Psoas muscle (tissue), 7 donors: ENCODE measurements at regions not wholly inside any gene's neighbourhood (a gene's known extent, or its start where the extent isn't known, plus 50 kb on each side); places are given as distances from the start of the nearest gene placed in this dataset.

Experiments used
- ATAC-seq, 4 donors: fragments of 200-7000 bp; cut with Tn5 transposase; one replicate each; pipeline ENCODE4 v1.9.1; 2020; ENCODE audit warnings: moderate library complexity in 3 of 4, mild to moderate bottlenecking in 2 of 4
- DNase-seq, 2 donors: peaks; one replicate each; pipeline ENCODE4 v3.0.0-alpha.2; 2020
- H3K27ac ChIP-seq: fragments of 200-600 bp; one replicate; pipeline ENCODE4 v1.8.0; 2022
- H3K27me3 ChIP-seq, 3 donors: fragments of 200-600 bp in 1 of 3; one replicate each; pipeline versions ENCODE4 v1.6.1 to v1.8.0; 2013 to 2022; ENCODE audit warnings: low read length in 2 of 3, mild to moderate bottlenecking in 2 of 3, moderate library complexity in 1 of 3; ENCODE audit not compliant: insufficient read depth in 3 of 3
- H3K36me3 ChIP-seq, 2 donors: fragments of 200-600 bp in 1 of 2; one replicate each; pipeline versions ENCODE4 v1.6.1 to v1.8.0; 2013 to 2022; ENCODE audit warnings: low read depth in 1 of 2, mild to moderate bottlenecking in 1 of 2, moderate library complexity in 1 of 2; ENCODE audit not compliant: insufficient read depth in 1 of 2
- H3K4me1 ChIP-seq: fragments of 200-600 bp; one replicate; pipeline ENCODE4 v1.8.0; 2022
- H3K4me3 ChIP-seq: fragments of 200-600 bp; one replicate; pipeline ENCODE4 v1.8.0; 2022; ENCODE audit warnings: mild to moderate bottlenecking
- H3K9me3 ChIP-seq: fragments of 200-600 bp; one replicate; pipeline ENCODE4 v1.8.0; 2022
- WGBS, 3 donors: extraction: QIAGEN DNeasy Blood & Tissue Kit; methylation state at CpG; one replicate each; pipeline versions ENCODE4 v1.1.6 to v1.1.7; 2013; 5-methylcytosine and 5-hydroxymethylcytosine counted together
- intact Hi-C, 2 donors: fragments of 100-400 bp; cut with DNase I; formaldehyde crosslinking; loops; one replicate each; pipeline versions ENCODE4 v1.11.0 to v1.14.2; 2022
- TF ChIP-seq, protein P1 (sequence below): fragments of 200-600 bp; IDR thresholded peaks from one replicate; pipeline ENCODE4 v1.8.0; 2022; ENCODE audit warnings: antibody characterized with exemption
- donor health status: healthy with polysubstance abuse.
- donor health status: DM: no; HTN: no; CAD: no; lungs with moderate emphysema.
- donor health status: Bipolar disorder and iron deficiency.
- donor health status: healthy.
- donor health status: DM: yes; HTN: yes; CAD: no.
- donor health status: DM: no; HTN: no; CAD: no.
- donor health status: DM: yes; HTN: yes; CAD: no.

DNA sequence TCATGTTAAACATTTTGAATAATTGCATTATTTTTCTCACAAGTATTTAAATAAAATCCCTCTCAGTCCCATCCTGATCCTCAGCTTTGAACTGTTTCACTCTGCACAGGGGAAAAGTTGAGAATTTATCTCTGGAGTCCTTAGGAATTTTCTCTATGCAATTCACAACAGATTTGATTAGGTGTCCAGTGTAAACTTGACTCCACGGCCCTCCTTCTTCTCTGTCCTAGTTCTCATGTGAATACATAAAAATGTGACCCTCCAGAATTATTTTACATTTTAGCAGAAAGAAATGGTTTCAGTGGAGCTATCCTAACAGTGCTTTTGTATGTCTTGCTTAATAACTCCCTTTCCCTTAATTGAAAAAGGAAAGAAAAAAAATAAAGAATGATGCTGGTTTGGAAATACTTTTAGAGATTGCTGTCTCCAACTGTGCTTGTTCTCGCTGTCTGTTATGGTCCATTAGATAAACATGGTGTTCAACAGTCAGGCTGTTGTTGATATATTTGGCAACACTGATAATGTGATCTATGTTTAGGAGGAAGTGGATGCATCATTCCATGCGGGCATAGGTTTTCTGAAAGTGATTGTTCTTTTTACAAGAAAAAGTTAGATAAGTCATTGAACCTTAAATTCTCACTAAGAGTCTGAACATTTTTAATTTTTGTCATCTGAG, 599.4 kb upstream of the CITED2 start:
- Histone ChIP-seq H3K4me3 (peak overlapping the region; percentile 5), H3K9me3 (no peaks in the 10 kb centered on the region), H3K4me1 (peaks cover 8% of the 10 kb centered on the region), H3K27ac (peak overlapping the region; percentile 0), H3K36me3 (no peaks in the 10 kb centered on the region), H3K27me3 (no peaks in the 10 kb centered on the region)
- TF ChIP-seq, protein P1, sequence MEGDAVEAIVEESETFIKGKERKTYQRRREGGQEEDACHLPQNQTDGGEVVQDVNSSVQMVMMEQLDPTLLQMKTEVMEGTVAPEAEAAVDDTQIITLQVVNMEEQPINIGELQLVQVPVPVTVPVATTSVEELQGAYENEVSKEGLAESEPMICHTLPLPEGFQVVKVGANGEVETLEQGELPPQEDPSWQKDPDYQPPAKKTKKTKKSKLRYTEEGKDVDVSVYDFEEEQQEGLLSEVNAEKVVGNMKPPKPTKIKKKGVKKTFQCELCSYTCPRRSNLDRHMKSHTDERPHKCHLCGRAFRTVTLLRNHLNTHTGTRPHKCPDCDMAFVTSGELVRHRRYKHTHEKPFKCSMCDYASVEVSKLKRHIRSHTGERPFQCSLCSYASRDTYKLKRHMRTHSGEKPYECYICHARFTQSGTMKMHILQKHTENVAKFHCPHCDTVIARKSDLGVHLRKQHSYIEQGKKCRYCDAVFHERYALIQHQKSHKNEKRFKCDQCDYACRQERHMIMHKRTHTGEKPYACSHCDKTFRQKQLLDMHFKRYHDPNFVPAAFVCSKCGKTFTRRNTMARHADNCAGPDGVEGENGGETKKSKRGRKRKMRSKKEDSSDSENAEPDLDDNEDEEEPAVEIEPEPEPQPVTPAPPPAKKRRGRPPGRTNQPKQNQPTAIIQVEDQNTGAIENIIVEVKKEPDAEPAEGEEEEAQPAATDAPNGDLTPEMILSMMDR, result no peak
- no peak for DNase-seq
- intact Hi-C loops, result no loop called here
- WGBS, 3 donors, result 15 to 21% (median 19%) methylated on average over 3 of the region's 3 CpGs
- peak in 3 of 4 donors; percentile 63 to 82 (median 74) for ATAC-seq

DNA sequence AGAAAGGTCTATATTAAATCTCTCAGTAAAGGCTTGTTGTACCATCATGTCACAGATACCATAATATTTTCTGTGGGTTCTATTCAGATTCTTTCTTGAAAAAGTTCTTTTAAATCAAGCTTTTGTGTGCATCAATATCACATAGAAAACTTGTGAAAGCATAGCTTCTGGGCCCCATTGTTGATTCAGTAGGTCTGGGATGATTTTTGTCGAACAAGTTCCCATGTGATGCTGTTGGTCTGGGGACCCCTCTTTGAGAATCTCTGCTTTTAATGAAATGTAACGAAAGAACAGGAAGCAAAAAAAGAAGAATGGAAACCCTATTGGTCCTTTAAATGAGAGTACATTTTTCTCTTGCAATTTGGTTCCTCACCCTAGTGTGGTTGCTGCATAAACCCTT, 597.7 kb upstream of the CITED2 start:
- no peak for DNase-seq
- ATAC-seq, result no peak
- Histone ChIP-seq H3K9me3 (no peaks in the 10 kb centered on the region), H3K27me3 (no peaks in the 10 kb centered on the region), H3K4me3 (no peak overlapping the region), H3K36me3 (no peaks in the 10 kb centered on the region), H3K4me1 (peaks cover 8% of the 10 kb centered on the region), H3K27ac (no peak overlapping the region)
- TF ChIP-seq, protein P1, result no peak
- intact Hi-C loops, result no loop called here
- 88 to 93% (median 89%) methylated on average over 2 of the region's 2 CpGs for WGBS, 3 donors

DNA sequence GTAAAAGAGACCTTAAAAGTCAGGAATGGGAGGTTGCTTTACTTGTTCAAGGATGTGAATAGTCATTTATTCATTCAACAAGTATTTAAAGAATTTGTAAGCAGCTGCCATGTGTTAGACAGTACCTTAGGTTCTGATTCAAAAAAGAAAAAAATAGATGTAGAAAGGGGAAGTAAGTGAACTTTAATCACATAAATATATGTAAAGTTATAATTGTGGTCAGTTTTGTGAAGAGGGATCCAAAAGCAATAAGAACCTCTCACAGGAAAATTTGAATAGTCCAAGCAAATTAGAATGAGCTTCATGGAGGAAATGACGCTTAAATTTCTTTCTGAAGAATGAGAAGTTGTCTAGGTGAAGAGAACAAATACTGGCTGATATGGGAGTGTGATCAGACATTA, 596.1 kb upstream of the CITED2 start:
- 91 to 100% (median 92%) methylated on average over 1 of the region's 1 CpG for WGBS, 3 donors
- intact Hi-C loops, result no loop called here

DNA sequence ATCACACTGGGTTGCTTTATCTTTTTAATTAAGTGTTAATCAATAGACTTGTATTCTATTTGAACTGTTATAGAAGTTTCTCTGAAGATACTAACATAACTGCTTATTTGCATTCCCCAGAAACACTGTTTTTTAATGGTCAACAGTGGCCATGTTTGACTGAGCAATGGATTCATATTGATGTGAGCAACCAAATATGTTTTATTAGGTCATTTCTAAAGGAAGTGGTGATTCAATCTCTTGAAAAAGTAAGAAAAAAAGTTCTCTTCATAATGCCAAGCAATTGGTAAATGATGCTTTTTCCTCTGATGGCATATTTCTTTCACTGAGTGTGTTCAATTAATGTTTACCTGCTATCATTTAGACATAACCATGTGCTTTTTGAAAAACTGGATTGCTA, 593.0 kb upstream of the CITED2 start:
- Histone ChIP-seq H3K9me3 (no peaks in the 10 kb centered on the region), H3K36me3 (no peaks in the 10 kb centered on the region), H3K27ac (no peak overlapping the region), H3K4me1 (peaks cover 5% of the 10 kb centered on the region), H3K27me3 (no peaks in the 10 kb centered on the region), H3K4me3 (no peak overlapping the region)
- ATAC-seq (no peak), DNase-seq (no peak)
- intact Hi-C loops, result no loop called here
- TF ChIP-seq, protein P1, result no peak

More for the DNA sequence above, 596.1 kb upstream of the CITED2 start:
- no peaks in the 10 kb centered on the region for H3K36me3 ChIP-seq
- H3K4me3 ChIP-seq, result no peak overlapping the region
- DNase-seq (no peak), ATAC-seq (no peak)
- no peaks in the 10 kb centered on the region for H3K27me3 ChIP-seq
- TF ChIP-seq, protein P1, result no peak
- no peaks in the 10 kb centered on the region for H3K9me3 ChIP-seq
- H3K27ac ChIP-seq, result no peak overlapping the region
- peaks cover 8% of the 10 kb centered on the region for H3K4me1 ChIP-seq

DNA sequence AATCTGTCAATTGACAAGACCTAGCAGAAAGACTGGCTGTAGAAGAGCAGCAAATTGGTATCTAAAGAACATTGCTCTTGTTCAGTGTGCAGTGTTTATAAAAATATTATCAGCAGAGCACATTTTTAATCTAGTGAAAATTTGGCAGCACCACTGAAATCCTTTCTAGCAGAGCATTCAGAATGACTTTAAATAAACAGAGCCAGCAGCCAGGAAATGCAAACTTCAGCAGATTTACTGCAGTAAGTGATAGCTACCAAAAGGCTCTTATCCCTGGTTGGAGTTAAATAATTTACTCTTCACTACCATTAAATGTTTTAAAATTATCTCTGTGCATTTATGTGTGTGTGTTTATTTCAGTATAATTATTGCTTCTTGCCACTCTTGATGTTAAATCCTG, 590.9 kb upstream of the CITED2 start:
- DNase-seq, result no peak
- intact Hi-C loops, result no loop called here
- no peak overlapping the region for H3K4me3 ChIP-seq
- H3K27ac ChIP-seq, result no peak overlapping the region
- no peaks in the 10 kb centered on the region for H3K9me3 ChIP-seq
- ATAC-seq, result no peak
- no peaks in the 10 kb centered on the region for H3K27me3 ChIP-seq
- H3K36me3 ChIP-seq, result no peaks in the 10 kb centered on the region
- TF ChIP-seq, protein P1, result no peak
- peaks cover 9% of the 10 kb centered on the region for H3K4me1 ChIP-seq
